WERI-Rb-1 (cell line): ENCODE measurements at regions not wholly inside any gene's neighbourhood (a gene's known extent, or its start where the extent isn't known, plus 50 kb on each side); places are given as distances from the start of the nearest gene placed in this dataset.

Experiments
- DNase-seq: peaks from one replicate; pipeline ENCODE4 v3.0.0-alpha.2; 2020
- H3K27ac ChIP-seq: fragments of 250-450 bp; sonication (Bioruptor Pico); 2 replicates; pipeline ENCODE4 v1.5.1; 2020; ENCODE audit warnings: mild to moderate bottlenecking, moderate library complexity
- H3K27me3 ChIP-seq: fragments of 250-450 bp; sonication (Bioruptor Pico); 2 replicates; pipeline ENCODE4 v1.5.1; 2021; ENCODE audit warnings: mild to moderate bottlenecking, low read depth, moderate library complexity; ENCODE audit not compliant: insufficient read depth, severe bottlenecking
- H3K36me3 ChIP-seq: fragments of 250-450 bp; sonication (Bioruptor Pico); 2 replicates; pipeline ENCODE4 v1.5.1; 2020; ENCODE audit warnings: mild to moderate bottlenecking, moderate library complexity
- H3K4me3 ChIP-seq: 2 replicates; pipeline ENCODE4 v1.5.1; 2011; ENCODE audit warnings: low read depth, mild to moderate bottlenecking, control low read depth, low read length
- H3K9me3 ChIP-seq: fragments of 250-450 bp; sonication (Bioruptor Pico); 2 replicates; pipeline ENCODE4 v1.5.1; 2021; ENCODE audit warnings: mild to moderate bottlenecking, moderate library complexity; ENCODE audit not compliant: severe bottlenecking
- CTCF ChIP-seq: IDR thresholded peaks from 2 replicates; pipeline ENCODE4 v1.5.1; 2011; ENCODE audit warnings: low read depth, mild to moderate bottlenecking, control low read depth, inconsistent platforms, low read length

- TF ChIP-seq CTCF = no peak
- H3K9me3 ChIP-seq = no peaks in the 10 kb centered on the region
- H3K36me3 ChIP-seq = no peaks in the 10 kb centered on the region
- no peak overlapping the region for H3K4me3 ChIP-seq
- H3K27me3 ChIP-seq = peaks cover 92% of the 10 kb centered on the region
- no peak overlapping the region for H3K27ac ChIP-seq
- DNase-seq = no peak
These were observed 60.7 kb upstream of the NXT1 start for GRCh38 chr20:23289724-23290395.

GRCh38 chr20:23289249-23289648 is 61.3 kb upstream of the NXT1 start:
- DNase-seq = no peak
- Histone ChIP-seq H3K4me3 (no peak overlapping the region), H3K9me3 (no peaks in the 10 kb centered on the region), H3K27ac (no peak overlapping the region), H3K27me3 (peaks cover 90% of the 10 kb centered on the region), H3K36me3 (no peaks in the 10 kb centered on the region)
- TF ChIP-seq CTCF = no peak

GRCh38 chr20:23287354-23288190 is 63.0 kb upstream of the NXT1 start:
- Histone ChIP-seq H3K27ac (no peak overlapping the region), H3K9me3 (no peaks in the 10 kb centered on the region), H3K27me3 (peaks cover 90% of the 10 kb centered on the region), H3K4me3 (no peak overlapping the region), H3K36me3 (no peaks in the 10 kb centered on the region)
- no peak for DNase-seq
- TF ChIP-seq CTCF = no peak

- H3K9me3 ChIP-seq = no peaks in the 10 kb centered on the region
These were observed 64.2 kb upstream of the NXT1 start for GRCh38 chr20:23286346-23286745.

GRCh38 chr20:23285536-23285935 is 65.1 kb upstream of the NXT1 start:
- TF ChIP-seq CTCF = no peak
- no peak overlapping the region for H3K27ac ChIP-seq
- H3K4me3 ChIP-seq = no peak overlapping the region
- no peaks in the 10 kb centered on the region for H3K9me3 ChIP-seq
- no peaks in the 10 kb centered on the region for H3K36me3 ChIP-seq
- H3K27me3 ChIP-seq = peaks cover 84% of the 10 kb centered on the region
- DNase-seq = no peak

More at GRCh38 chr20:23286346-23286745, 64.2 kb upstream of the NXT1 start:
- Histone ChIP-seq H3K36me3 (no peaks in the 10 kb centered on the region), H3K27ac (no peak overlapping the region), H3K4me3 (no peak overlapping the region), H3K27me3 (peaks cover 90% of the 10 kb centered on the region)
- TF ChIP-seq CTCF = no peak
- DNase-seq = no peak
